Tibial nerve (tissue), 3 donors: ENCODE measurements at regions not wholly inside any gene's neighbourhood (a gene's known extent, or its start where the extent isn't known, plus 50 kb on each side); places are given as distances from the start of the nearest gene placed in this dataset.

Experiments
- CTCF ChIP-seq, 5 experiments: fragments of 200-600 bp in 3 of 5; fragments of 450-650 bp in 2 of 5; sonication (generic) in 3 of 5; IDR thresholded peaks; one replicate each; pipeline ENCODE4 v1.5.1; 2016 to 2019; ENCODE audit warnings: antibody characterized with exemption in 5 of 5, mild to moderate bottlenecking in 3 of 5, moderate library complexity in 2 of 5
- POLR2A ChIP-seq, 2 donors: fragments of 450-650 bp; IDR thresholded peaks; one replicate each; pipeline ENCODE4 v1.6.1; 2017; ENCODE audit warnings: antibody characterized with exemption in 2 of 2, mild to moderate bottlenecking in 2 of 2, moderate library complexity in 2 of 2

DNA sequence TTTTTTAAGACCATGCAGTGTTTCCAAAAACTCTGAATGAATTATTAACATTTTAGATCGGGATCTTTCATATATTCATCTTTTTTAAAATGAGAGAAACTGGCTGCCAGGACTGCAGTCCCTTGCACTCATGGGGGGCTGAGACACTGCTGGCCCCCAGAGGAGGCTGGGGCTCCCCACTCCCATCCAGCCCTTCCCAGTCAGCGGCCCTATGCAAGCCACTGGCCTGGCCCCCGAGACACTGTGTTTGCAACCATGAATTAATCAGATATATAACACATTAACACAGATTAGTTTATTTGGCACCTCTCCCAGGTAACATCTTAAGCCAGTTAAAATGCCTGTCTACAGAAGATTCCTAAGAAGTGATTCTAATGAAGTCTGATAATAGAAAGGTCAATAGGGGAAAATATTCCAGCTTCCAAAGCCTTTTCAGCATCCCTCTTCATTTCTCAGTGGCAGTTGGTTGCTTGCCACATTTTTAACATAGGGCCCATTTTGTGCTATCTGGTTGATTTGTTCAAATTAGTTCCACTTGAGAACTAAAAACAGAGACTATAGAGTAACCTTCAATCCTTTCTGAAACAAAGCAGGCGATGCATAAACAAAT, 184.4 kb upstream of the FBXL4 start:
- no peak for TF ChIP-seq CTCF (IDR thresholded peaks at IDR 0.05)
- TF ChIP-seq POLR2A (IDR thresholded peaks at IDR 0.05), result no peak
